A673 (cell line): ENCODE measurements at regions not wholly inside any gene's neighbourhood (a gene's known extent, or its start where the extent isn't known, plus 50 kb on each side); places are given as distances from the start of the nearest gene placed in this dataset.

Experiments
- BruUV-seq: library from RNA; stranded (reverse); fragments of 400-500 nt; replicated peaks from 2 replicates; lab custom pipeline; 2021; lab: Mats Ljungman, UMichigan
- CTCF ChIA-PET: fragments of 300-600 bp; sonication (Branson Sonifier 250); formaldehyde crosslinking; loops from one replicate; lab custom pipeline; 2022; ENCODE audit warnings: antibody characterized with exemption; lab: Charles Lee
- POLR2A ChIA-PET: fragments of 300-600 bp; sonication (Branson Sonifier 250); formaldehyde crosslinking; loops from one replicate; lab custom pipeline; 2022; ENCODE audit warnings: antibody characterized with exemption; ENCODE audit not compliant: low non-redundant PET; lab: Charles Lee
- DNase-seq: peaks from one replicate; pipeline ENCODE4 v3.0.0-alpha.2; 2015; ENCODE audit warnings: low spot score
- H3K27ac ChIP-seq: fragments of 200-600 bp; sonication (generic); 2 replicates; pipeline ENCODE4 v1.5.1; 2016; ENCODE audit warnings: mixed run types, low read depth, mild to moderate bottlenecking, mixed read lengths, antibody characterized with exemption, low read length; ENCODE audit not compliant: poor library complexity, severe bottlenecking
- H3K27me3 ChIP-seq: fragments of 200-600 bp; sonication (generic); replicated peaks from 2 replicates; pipeline ENCODE4 v1.6.1; 2017; ENCODE audit warnings: mixed run types, low read depth, mild to moderate bottlenecking, mixed read lengths, antibody characterized with exemption, low read length; ENCODE audit not compliant: insufficient read depth, poor library complexity
- H3K36me3 ChIP-seq: fragments of 200-600 bp; sonication (generic); 2 replicates; pipeline ENCODE4 v1.6.1; 2016; ENCODE audit warnings: mixed run types, mild to moderate bottlenecking, mixed read lengths, antibody characterized with exemption, low read length; ENCODE audit not compliant: insufficient read depth, poor library complexity, severe bottlenecking
- H3K4me1 ChIP-seq: fragments of 200-600 bp; sonication (generic); 2 replicates; pipeline ENCODE4 v1.6.1; 2017; ENCODE audit warnings: mixed run types, mild to moderate bottlenecking, mixed read lengths, antibody characterized with exemption, low read length; ENCODE audit not compliant: insufficient read depth, poor library complexity, severe bottlenecking
- H3K4me3 ChIP-seq: fragments of 200-600 bp; sonication (generic); 2 replicates; pipeline ENCODE4 v1.5.1; 2016; ENCODE audit warnings: low read depth, mixed run types, mild to moderate bottlenecking, mixed read lengths, low read length; ENCODE audit not compliant: poor library complexity, severe bottlenecking
- H3K9me3 ChIP-seq: fragments of 200-600 bp; sonication (generic); 2 replicates; pipeline ENCODE4 v1.6.1; 2016; ENCODE audit warnings: mixed run types, low read depth, mild to moderate bottlenecking, mixed read lengths, antibody characterized with exemption, low read length; ENCODE audit not compliant: poor library complexity, severe bottlenecking
- EZH2 ChIP-seq: fragments of 200-600 bp; sonication (generic); IDR thresholded peaks from 2 replicates; pipeline ENCODE4 v1.6.1; 2017; ENCODE audit warnings: borderline replicate concordance, low read depth, mild to moderate bottlenecking, mixed read lengths, antibody characterized with exemption, low read length; ENCODE audit not compliant: poor library complexity, severe bottlenecking
- intact Hi-C: fragments of 100-400 bp; cut with micrococcal nuclease; formaldehyde crosslinking; loops from one replicate; pipeline ENCODE4 v1.10.0; 2022; ENCODE audit not compliant: unreplicated experiment
- TF ChIP-seq, protein P1 (sequence below): fragments of 300-800, 200-600 bp; sonication (generic); conservative IDR thresholded peaks from 2 replicates; pipeline ENCODE4 v1.5.1; 2017; ENCODE audit warnings: low read depth, mild to moderate bottlenecking, antibody characterized with exemption, low read length, moderate library complexity, mixed read lengths

DNA sequence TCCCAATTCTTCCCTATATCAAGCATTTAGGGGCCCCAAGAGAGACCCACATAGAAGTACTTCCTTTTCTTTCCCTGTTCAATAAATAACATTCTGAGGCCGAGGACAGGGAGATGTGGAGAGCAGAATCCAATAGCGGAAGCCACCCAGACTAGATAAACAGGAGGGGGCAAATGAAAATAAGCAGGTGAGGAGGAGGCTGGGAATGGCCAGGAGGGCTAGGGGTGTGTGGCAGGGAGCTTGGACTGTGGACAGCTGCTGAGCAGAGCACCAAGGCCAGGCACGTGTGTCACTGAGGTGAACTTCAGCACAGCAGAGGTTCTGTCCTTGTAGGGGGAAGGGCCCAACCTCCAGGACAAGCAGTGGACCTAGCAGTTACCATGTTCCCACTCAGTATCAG lies 339.2 kb downstream of the FOXA2 start:
- CTCF ChIA-PET: no interaction called here
- intact Hi-C loops: loop anchor here (5.0 to 10.0 kb wide), 2 partner anchors 430 to 528 kb away; no protein-coding TSS in a partner anchor
- DNase-seq: no peak
- Histone ChIP-seq H3K9me3 (no peaks in the 10 kb centered on the region), H3K27ac (no peak overlapping the region), H3K4me1 (no peaks in the 10 kb centered on the region), H3K36me3 (no peaks in the 10 kb centered on the region), H3K4me3 (no peak overlapping the region), H3K27me3 (peaks cover 22% of the 10 kb centered on the region)
- POLR2A ChIA-PET: no interaction called here
- no TSS peak for BruUV-seq
- TF ChIP-seq EZH2: no peak
- TF ChIP-seq, protein P1, sequence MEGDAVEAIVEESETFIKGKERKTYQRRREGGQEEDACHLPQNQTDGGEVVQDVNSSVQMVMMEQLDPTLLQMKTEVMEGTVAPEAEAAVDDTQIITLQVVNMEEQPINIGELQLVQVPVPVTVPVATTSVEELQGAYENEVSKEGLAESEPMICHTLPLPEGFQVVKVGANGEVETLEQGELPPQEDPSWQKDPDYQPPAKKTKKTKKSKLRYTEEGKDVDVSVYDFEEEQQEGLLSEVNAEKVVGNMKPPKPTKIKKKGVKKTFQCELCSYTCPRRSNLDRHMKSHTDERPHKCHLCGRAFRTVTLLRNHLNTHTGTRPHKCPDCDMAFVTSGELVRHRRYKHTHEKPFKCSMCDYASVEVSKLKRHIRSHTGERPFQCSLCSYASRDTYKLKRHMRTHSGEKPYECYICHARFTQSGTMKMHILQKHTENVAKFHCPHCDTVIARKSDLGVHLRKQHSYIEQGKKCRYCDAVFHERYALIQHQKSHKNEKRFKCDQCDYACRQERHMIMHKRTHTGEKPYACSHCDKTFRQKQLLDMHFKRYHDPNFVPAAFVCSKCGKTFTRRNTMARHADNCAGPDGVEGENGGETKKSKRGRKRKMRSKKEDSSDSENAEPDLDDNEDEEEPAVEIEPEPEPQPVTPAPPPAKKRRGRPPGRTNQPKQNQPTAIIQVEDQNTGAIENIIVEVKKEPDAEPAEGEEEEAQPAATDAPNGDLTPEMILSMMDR: no peak

DNA sequence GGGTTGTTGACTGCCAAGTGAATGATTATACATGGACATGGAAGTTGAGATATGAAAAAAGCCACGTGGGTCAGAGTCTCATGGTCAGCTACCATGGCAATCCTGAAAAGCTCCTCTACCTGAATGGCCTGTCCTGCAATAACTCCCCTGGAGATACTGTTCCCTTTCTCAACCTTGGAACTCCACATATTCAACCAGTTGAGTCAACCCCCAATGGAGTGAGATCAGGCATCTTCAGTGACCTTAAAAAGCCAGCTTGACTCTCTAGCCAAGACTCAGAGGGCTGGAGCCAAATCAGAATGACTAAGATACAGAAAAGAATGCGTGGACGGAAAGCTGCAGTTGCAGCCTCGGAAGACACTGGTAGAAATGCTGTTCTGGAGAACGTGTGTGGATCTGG lies 341.3 kb downstream of the FOXA2 start:
- BruUV-seq: no TSS peak
- H3K4me1 ChIP-seq: no peaks in the 10 kb centered on the region
- no peak for TF ChIP-seq EZH2
- TF ChIP-seq, protein P1: no peak
- ChIA-PET CTCF (no interaction called here), POLR2A (no interaction called here)
- no peaks in the 10 kb centered on the region for H3K36me3 ChIP-seq
- H3K27ac ChIP-seq: no peak overlapping the region
- no peaks in the 10 kb centered on the region for H3K9me3 ChIP-seq
- no peak overlapping the region for H3K4me3 ChIP-seq
- intact Hi-C loops: loop anchor here (10.0 kb wide), 1 partner anchor 428 kb away; no protein-coding TSS in a partner anchor
- H3K27me3 ChIP-seq: peaks cover 37% of the 10 kb centered on the region
- DNase-seq: no peak

DNA sequence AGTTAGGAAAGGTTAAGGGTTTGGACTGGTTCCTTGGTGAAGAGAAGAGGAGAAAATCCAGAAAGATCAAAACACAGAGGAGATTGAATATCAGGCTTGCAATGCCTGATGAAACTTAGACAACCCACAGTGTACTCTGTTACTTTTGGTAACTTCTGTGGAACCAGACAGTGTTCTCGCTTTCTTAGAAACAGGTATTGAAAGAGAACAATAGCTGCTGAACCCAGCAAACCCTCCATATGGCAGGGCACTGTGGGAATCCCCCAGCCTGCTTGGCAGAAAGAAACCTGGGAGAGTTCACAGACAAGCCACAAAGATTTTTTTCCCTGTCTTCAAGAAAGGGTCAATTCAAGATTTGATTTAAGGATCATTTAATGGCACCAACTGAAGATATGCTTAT lies 342.8 kb downstream of the FOXA2 start:
- Histone ChIP-seq H3K4me1 (no peaks in the 10 kb centered on the region), H3K4me3 (no peak overlapping the region), H3K9me3 (no peaks in the 10 kb centered on the region), H3K27ac (no peak overlapping the region), H3K27me3 (peaks cover 51% of the 10 kb centered on the region), H3K36me3 (no peaks in the 10 kb centered on the region)
- no peak for TF ChIP-seq EZH2
- TF ChIP-seq, protein P1: no peak
- CTCF ChIA-PET: no interaction called here
- no TSS peak for BruUV-seq
- no peak for DNase-seq
- intact Hi-C loops: loop anchor here (10.0 kb wide), 1 partner anchor 427 kb away; no protein-coding TSS in a partner anchor
- POLR2A ChIA-PET: no interaction called here
